ENCODE measurements at regions not wholly inside any gene's neighbourhood (a gene's known extent, or its start where the extent isn't known, plus 50 kb on each side); places are given as distances from the start of the nearest gene placed in this dataset.
"Not testable (repeated sequence)": the region's sequence is repeated elsewhere in the genome, so short reads cannot be mapped to it uniquely, and the experiment has no call there.

GRCh38 chr1:34371179-34371578 is 194.5 kb downstream of the C1orf94 start:
- DNase-seq: not testable (repeated sequence)

GRCh38 chr1:34371829-34372532 is 195.3 kb downstream of the C1orf94 start:
- DNase-seq: no peak

- DNase-seq: no peak
These were observed 196.2 kb downstream of the C1orf94 start for GRCh38 chr1:34372891-34373290.

GRCh38 chr1:34373912-34374311 is 197.2 kb downstream of the C1orf94 start:
- DNase-seq: no peak

- DNase-seq: no peak
These were observed 199.8 kb downstream of the C1orf94 start for GRCh38 chr1:34376531-34376930.

- peak; percentile 21 for DNase-seq
These were observed 202.5 kb downstream of the C1orf94 start for GRCh38 chr1:34378968-34379856.

GRCh38 chr1:34379911-34380310 is 203.2 kb downstream of the C1orf94 start:
- DNase-seq: no peak

- peak; percentile 45 for DNase-seq
These were observed 203.9 kb downstream of the C1orf94 start for GRCh38 chr1:34380526-34381124.

- no peak for DNase-seq
These were observed 213.3 kb downstream of the C1orf94 start for GRCh38 chr1:34389974-34390373.

GRCh38 chr1:34396042-34396441 is 219.3 kb downstream of the C1orf94 start:
- no peak for DNase-seq

- no peak for DNase-seq
These were observed 221.7 kb downstream of the C1orf94 start for GRCh38 chr1:34398241-34398915.

GRCh38 chr1:34398916-34399275 is 222.2 kb downstream of the C1orf94 start:
- no peak for DNase-seq

GRCh38 chr1:34400675-34401074 is 224.0 kb downstream of the C1orf94 start:
- no peak for DNase-seq

GRCh38 chr1:34403156-34403555 is 226.4 kb downstream of the C1orf94 start:
- no peak for DNase-seq

- DNase-seq: no peak
These were observed 228.1 kb downstream of the C1orf94 start for GRCh38 chr1:34404804-34405203.

GRCh38 chr1:34405266-34405959 is 228.7 kb downstream of the C1orf94 start:
- DNase-seq: no peak

GRCh38 chr1:34406377-34406776 is 229.7 kb downstream of the C1orf94 start:
- peak; percentile 68 for DNase-seq

GRCh38 chr1:34406833-34407539 is 230.3 kb downstream of the C1orf94 start:
- peak; percentile 9 for DNase-seq

GRCh38 chr1:34408011-34408410 is 231.3 kb downstream of the C1orf94 start:
- DNase-seq: no peak

- no peak for DNase-seq
These were observed 233.1 kb downstream of the C1orf94 start for GRCh38 chr1:34409689-34410229.

- no peak for DNase-seq
These were observed 236.1 kb downstream of the C1orf94 start for GRCh38 chr1:34412598-34413370.

All from DMS79 (cell line).